C1 segment of cervical spinal cord (tissue), 14 donors: ENCODE measurements at regions not wholly inside any gene's neighbourhood (a gene's known extent, or its start where the extent isn't known, plus 50 kb on each side); places are given as distances from the start of the nearest gene placed in this dataset.
A peak's percentile ranks its signal among the peaks of the same experiment; 100 is the strongest.
"Not testable (repeated sequence)": the region's sequence is repeated elsewhere in the genome, so short reads cannot be mapped to it uniquely, and the experiment has no call there.

Experiments used
- DNase-seq, 14 donors: peaks; one replicate each; lab custom pipeline; 2025; lab: John Stamatoyannopoulos, UW

- no peak for DNase-seq
These were observed 137.5 kb upstream of the TUT7 start for GRCh38 chr9:86491468-86492266.

- DNase-seq, result no peak
These were observed 134.6 kb upstream of the TUT7 start for GRCh38 chr9:86488794-86489193.

- DNase-seq, result no peak
These were observed 134.1 kb upstream of the TUT7 start for GRCh38 chr9:86488345-86488744.

- no peak for DNase-seq
These were observed 133.6 kb upstream of the TUT7 start for GRCh38 chr9:86487838-86488233.

GRCh38 chr9:86486891-86487837 lies 133.0 kb upstream of the TUT7 start:
- DNase-seq, result peak in 2 of 14 donors; percentile 8 to 11

- no peak for DNase-seq
These were observed 131.1 kb upstream of the TUT7 start for GRCh38 chr9:86485359-86485758.

- DNase-seq, result no peak
These were observed 129.3 kb upstream of the TUT7 start for GRCh38 chr9:86483496-86483895.

- no peak for DNase-seq
These were observed 127.3 kb upstream of the TUT7 start for GRCh38 chr9:86481466-86481865.

- not testable (repeated sequence) for DNase-seq
These were observed 121.0 kb upstream of the TUT7 start for GRCh38 chr9:86475255-86475654.

GRCh38 chr9:86471171-86471815 lies 117.1 kb upstream of the TUT7 start:
- DNase-seq, result no peak

GRCh38 chr9:86470326-86470725 lies 116.1 kb upstream of the TUT7 start:
- DNase-seq, result no peak

- no peak for DNase-seq
These were observed 115.5 kb upstream of the TUT7 start for GRCh38 chr9:86469476-86470250.

- DNase-seq, result no peak
These were observed 110.0 kb upstream of the TUT7 start for GRCh38 chr9:86464242-86464641.

GRCh38 chr9:86460216-86461002 lies 106.2 kb upstream of the TUT7 start:
- DNase-seq, result no peak

- no peak for DNase-seq
These were observed 105.5 kb upstream of the TUT7 start for GRCh38 chr9:86459599-86460155.

- DNase-seq, result no peak
These were observed 105.0 kb upstream of the TUT7 start for GRCh38 chr9:86459191-86459590.

GRCh38 chr9:86458191-86458855 lies 104.1 kb upstream of the TUT7 start:
- DNase-seq, result no peak

- no peak for DNase-seq
These were observed 102.2 kb upstream of the TUT7 start for GRCh38 chr9:86456416-86456815.
